ENCODE measurements at regions not wholly inside any gene's neighbourhood (a gene's known extent, or its start where the extent isn't known, plus 50 kb on each side); places are given as distances from the start of the nearest gene placed in this dataset.

DNA sequence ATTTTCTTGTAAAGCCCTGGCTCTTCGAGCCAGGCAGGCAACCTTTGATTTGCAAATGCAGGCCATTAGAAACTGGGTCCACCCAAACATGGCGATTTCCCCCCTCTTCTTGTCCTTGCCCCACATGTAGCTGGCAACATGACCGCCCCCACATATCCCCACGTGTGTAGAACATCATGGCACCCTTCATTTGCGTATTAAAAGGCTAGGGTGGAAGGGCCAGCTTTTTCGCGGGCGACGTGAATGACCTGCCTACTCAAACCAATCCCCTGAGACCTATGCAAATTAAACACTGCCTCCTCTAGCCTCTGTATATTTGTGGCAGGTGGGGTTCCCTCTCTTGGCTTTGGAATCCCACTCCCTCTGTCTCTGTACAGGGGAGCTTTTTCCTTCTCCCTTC is 107.0 kb upstream of the CLINT1 start:
- TF ChIP-seq, protein P1, sequence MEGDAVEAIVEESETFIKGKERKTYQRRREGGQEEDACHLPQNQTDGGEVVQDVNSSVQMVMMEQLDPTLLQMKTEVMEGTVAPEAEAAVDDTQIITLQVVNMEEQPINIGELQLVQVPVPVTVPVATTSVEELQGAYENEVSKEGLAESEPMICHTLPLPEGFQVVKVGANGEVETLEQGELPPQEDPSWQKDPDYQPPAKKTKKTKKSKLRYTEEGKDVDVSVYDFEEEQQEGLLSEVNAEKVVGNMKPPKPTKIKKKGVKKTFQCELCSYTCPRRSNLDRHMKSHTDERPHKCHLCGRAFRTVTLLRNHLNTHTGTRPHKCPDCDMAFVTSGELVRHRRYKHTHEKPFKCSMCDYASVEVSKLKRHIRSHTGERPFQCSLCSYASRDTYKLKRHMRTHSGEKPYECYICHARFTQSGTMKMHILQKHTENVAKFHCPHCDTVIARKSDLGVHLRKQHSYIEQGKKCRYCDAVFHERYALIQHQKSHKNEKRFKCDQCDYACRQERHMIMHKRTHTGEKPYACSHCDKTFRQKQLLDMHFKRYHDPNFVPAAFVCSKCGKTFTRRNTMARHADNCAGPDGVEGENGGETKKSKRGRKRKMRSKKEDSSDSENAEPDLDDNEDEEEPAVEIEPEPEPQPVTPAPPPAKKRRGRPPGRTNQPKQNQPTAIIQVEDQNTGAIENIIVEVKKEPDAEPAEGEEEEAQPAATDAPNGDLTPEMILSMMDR (IDR thresholded peaks at IDR 0.05; ENCODE audit: insufficient read depth, low read length), result no peak
- TF ChIP-seq REST (IDR thresholded peaks at IDR 0.05; ENCODE audit: insufficient replicate concordance, low read depth), result no peak
- no peak for TF ChIP-seq POLR2AphosphoS5 (IDR thresholded peaks at IDR 0.05; ENCODE audit: low read depth)
- no peak for TF ChIP-seq GABPA (IDR thresholded peaks at IDR 0.05; ENCODE audit: low read depth)

Data from HL-60 (cell line).